MCF 10A (cell line): ENCODE measurements at regions not wholly inside any gene's neighbourhood (a gene's known extent, or its start where the extent isn't known, plus 50 kb on each side); places are given as distances from the start of the nearest gene placed in this dataset.

Experiments
- BruUV-seq: library from RNA; stranded (reverse); fragments of 400-500 nt; replicated peaks from 2 replicates; lab custom pipeline; 2021; lab: Mats Ljungman, UMichigan
- CTCF ChIA-PET: fragments of 300-600 bp; sonication (Branson Sonifier 250); formaldehyde crosslinking; extraction: SDS; loops from one replicate; lab custom pipeline; 2021; ENCODE audit warnings: antibody characterized with exemption, inconsistent platforms; lab: Yijun Ruan, JAX
- POLR2A ChIA-PET: fragments of 300-600, 350-650 bp; sonication (Branson Sonifier 250); formaldehyde crosslinking; extraction: SDS; loops from one replicate; lab custom pipeline; 2020; ENCODE audit warnings: antibody characterized with exemption, inconsistent platforms; lab: Yijun Ruan, JAX
- DNase-seq: peaks from one replicate; pipeline ENCODE4 v3.0.0-alpha.2; 2018; ENCODE audit not compliant: unreplicated experiment
- H3K27ac Mint-ChIP-seq: one replicate; pipeline ENCODE4 v1.8.0; 2022; ENCODE audit warnings: mild to moderate bottlenecking, low read depth, mixed read lengths; ENCODE audit not compliant: unreplicated experiment
- H3K27me3 Mint-ChIP-seq: one replicate; pipeline ENCODE4 v1.8.0; 2022; ENCODE audit warnings: mixed read lengths; ENCODE audit not compliant: insufficient read depth, unreplicated experiment
- H3K36me3 Mint-ChIP-seq: one replicate; pipeline ENCODE4 v1.8.0; 2022; ENCODE audit warnings: mild to moderate bottlenecking, moderate library complexity, mixed read lengths; ENCODE audit not compliant: insufficient read depth, unreplicated experiment
- H3K4me1 Mint-ChIP-seq: one replicate; pipeline ENCODE4 v1.8.0; 2022; ENCODE audit warnings: mixed read lengths; ENCODE audit not compliant: insufficient read depth, unreplicated experiment
- H3K4me3 Mint-ChIP-seq: one replicate; pipeline ENCODE4 v1.8.0; 2022; ENCODE audit warnings: mild to moderate bottlenecking, moderate library complexity, mixed read lengths; ENCODE audit not compliant: unreplicated experiment
- H3K9me3 Mint-ChIP-seq: one replicate; pipeline ENCODE4 v1.8.0; 2022; ENCODE audit warnings: mixed read lengths; ENCODE audit not compliant: unreplicated experiment
- intact Hi-C: fragments of 100-400 bp; cut with micrococcal nuclease; formaldehyde crosslinking; loops from 2 replicates; pipeline ENCODE4 v1.14.1; 2022
- TF ChIP-seq, protein P1 (sequence below): fragments of 200-600 bp; IDR thresholded peaks from one replicate; pipeline ENCODE4 v1.8.0; 2022; ENCODE audit warnings: antibody characterized with exemption, mild to moderate bottlenecking; ENCODE audit not compliant: unreplicated experiment

DNA sequence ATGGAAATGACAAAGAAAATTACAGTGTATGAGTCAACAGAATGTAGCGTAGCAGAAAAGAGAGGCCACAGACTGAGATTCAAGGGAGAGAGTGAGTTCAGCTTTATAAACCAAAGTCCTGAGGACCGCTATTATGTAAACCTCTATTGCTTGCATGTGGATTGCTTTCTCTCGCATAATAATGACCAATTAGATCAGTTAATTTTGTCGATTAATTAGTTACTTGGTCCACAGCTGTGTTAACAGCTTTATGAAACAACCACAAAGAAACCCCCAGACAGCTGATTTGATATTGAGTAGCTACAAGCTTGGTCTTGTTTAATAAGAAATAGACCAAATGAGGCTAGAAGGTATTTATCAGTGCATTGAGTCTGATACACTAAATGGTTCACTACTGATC, 291.8 kb upstream of the ERCC4 start:
- Mint-ChIP-seq H3K4me1 (no peaks in the 10 kb centered on the region), H3K27ac (no peak overlapping the region), H3K4me3 (no peak overlapping the region), H3K27me3 (peaks cover 10% of the 10 kb centered on the region), H3K36me3 (no peaks in the 10 kb centered on the region), H3K9me3 (no peaks in the 10 kb centered on the region)
- BruUV-seq, result no TSS peak
- intact Hi-C loops, result no loop called here
- POLR2A ChIA-PET, result no interaction called here
- CTCF ChIA-PET, result interaction anchor here (0.6 kb wide), 1 partner anchor 570 kb away, joined by 3 read pairs; no protein-coding TSS in a partner anchor
- TF ChIP-seq, protein P1, sequence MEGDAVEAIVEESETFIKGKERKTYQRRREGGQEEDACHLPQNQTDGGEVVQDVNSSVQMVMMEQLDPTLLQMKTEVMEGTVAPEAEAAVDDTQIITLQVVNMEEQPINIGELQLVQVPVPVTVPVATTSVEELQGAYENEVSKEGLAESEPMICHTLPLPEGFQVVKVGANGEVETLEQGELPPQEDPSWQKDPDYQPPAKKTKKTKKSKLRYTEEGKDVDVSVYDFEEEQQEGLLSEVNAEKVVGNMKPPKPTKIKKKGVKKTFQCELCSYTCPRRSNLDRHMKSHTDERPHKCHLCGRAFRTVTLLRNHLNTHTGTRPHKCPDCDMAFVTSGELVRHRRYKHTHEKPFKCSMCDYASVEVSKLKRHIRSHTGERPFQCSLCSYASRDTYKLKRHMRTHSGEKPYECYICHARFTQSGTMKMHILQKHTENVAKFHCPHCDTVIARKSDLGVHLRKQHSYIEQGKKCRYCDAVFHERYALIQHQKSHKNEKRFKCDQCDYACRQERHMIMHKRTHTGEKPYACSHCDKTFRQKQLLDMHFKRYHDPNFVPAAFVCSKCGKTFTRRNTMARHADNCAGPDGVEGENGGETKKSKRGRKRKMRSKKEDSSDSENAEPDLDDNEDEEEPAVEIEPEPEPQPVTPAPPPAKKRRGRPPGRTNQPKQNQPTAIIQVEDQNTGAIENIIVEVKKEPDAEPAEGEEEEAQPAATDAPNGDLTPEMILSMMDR, result no peak
- DNase-seq, result no peak

DNA sequence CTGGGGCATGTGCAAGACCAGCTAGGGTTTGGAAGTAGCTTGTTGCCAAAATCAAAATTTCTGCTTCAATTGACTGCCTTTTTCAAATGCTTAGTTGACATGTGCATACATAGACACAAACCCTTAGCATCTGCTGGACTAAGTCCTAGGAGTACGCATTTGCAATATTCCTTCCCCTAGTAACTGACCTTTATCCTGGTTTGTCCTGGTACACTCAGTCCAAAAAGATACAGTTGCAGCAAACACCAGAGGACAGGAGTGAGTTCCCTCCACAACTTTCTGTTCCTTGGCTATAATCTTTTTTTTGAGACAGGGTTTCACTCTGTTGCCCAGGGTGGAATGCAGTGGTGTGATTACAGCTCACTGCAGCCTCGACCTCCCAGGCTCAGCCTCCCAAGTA, 290.2 kb upstream of the ERCC4 start:
- no TSS peak for BruUV-seq
- no peaks in the 10 kb centered on the region for H3K27me3 Mint-ChIP-seq
- TF ChIP-seq, protein P1, result no peak
- H3K27ac Mint-ChIP-seq, result no peak overlapping the region
- no peaks in the 10 kb centered on the region for H3K9me3 Mint-ChIP-seq
- ChIA-PET CTCF (interaction anchor here (0.5 to 0.7 kb wide), 2 partner anchors 20 to 74 kb away, joined by 4 to 5 read pairs; no protein-coding TSS in a partner anchor), POLR2A (no interaction called here)
- H3K4me1 Mint-ChIP-seq, result no peaks in the 10 kb centered on the region
- DNase-seq, result no peak
- no peak overlapping the region for H3K4me3 Mint-ChIP-seq
- intact Hi-C loops, result no loop called here
- H3K36me3 Mint-ChIP-seq, result no peaks in the 10 kb centered on the region

DNA sequence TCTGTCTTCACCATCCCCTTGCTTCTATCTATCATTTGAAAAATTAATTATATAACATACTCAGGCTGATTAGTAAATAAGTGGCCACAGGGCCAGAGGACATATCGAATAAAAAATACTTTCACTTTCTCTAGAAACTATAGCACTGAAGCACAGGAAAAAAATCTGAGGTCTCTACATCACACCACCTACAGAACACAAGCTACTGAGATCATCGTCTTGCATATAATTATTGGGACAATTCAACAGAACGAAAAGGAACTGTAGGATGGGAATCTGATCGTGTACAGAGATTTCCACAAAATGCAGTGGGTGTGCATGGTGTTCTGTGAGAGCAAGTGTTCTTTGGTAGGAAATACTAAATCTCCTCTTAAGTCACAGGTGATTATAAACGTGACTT, 289.6 kb upstream of the ERCC4 start:
- TF ChIP-seq, protein P1, result no peak
- POLR2A ChIA-PET, result no interaction called here
- Mint-ChIP-seq H3K4me1 (no peaks in the 10 kb centered on the region), H3K9me3 (no peaks in the 10 kb centered on the region), H3K36me3 (no peaks in the 10 kb centered on the region), H3K27me3 (no peaks in the 10 kb centered on the region), H3K4me3 (no peak overlapping the region), H3K27ac (no peak overlapping the region)
- CTCF ChIA-PET, result no interaction called here
- intact Hi-C loops, result no loop called here
- no peak for DNase-seq
- no TSS peak for BruUV-seq

DNA sequence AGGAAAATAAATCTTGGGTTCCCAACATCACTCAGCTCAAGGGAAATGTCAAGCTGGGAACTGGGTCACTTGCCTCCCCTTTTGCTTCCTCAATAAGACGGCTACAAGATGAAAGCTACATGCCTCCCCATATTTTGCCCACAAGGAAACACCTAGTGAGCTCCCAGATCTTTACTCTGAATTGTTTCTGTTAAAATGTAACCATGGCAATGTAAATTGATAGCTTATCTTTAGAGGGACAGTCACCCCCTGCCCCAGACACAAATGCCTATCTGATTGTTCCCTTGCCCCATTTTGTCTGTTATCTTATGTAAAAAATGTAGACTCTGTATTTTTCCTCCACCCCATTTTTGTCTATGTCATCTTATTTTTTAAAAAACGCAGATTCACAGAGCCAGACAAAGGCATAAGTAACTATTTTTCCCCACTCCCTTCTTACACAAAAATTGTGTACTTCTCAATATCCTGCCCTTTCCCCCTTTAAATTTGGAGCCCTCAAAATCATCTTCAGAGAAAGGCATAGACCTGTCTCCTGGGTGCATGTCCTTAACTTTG, 288.7 kb upstream of the ERCC4 start:
- intact Hi-C loops, result no loop called here
- no peaks in the 10 kb centered on the region for H3K36me3 Mint-ChIP-seq
- H3K27me3 Mint-ChIP-seq, result no peaks in the 10 kb centered on the region
- POLR2A ChIA-PET, result no interaction called here
- no peaks in the 10 kb centered on the region for H3K4me1 Mint-ChIP-seq
- CTCF ChIA-PET, result interaction anchor here (0.6 to 0.7 kb wide), 2 partner anchors 14 to 1535 kb away, joined by 3 to 4 read pairs; no protein-coding TSS in a partner anchor
- no peak overlapping the region for H3K4me3 Mint-ChIP-seq
- BruUV-seq, result no TSS peak
- no peak overlapping the region for H3K27ac Mint-ChIP-seq
- no peak for DNase-seq
- TF ChIP-seq, protein P1, result no peak
- peaks cover 7% of the 10 kb centered on the region for H3K9me3 Mint-ChIP-seq
